Endothelial cell (in vitro differentiated cells): ENCODE measurements at regions not wholly inside any gene's neighbourhood (a gene's known extent, or its start where the extent isn't known, plus 50 kb on each side); places are given as distances from the start of the nearest gene placed in this dataset.
"Not testable (repeated sequence)": the region's sequence is repeated elsewhere in the genome, so short reads cannot be mapped to it uniquely, and the experiment has no call there.

Experiments
- DNase-seq: peaks from one replicate; pipeline ENCODE4 v3.0.0; 2021; ENCODE audit warnings: low spot score
- H3K27ac Mint-ChIP-seq: one replicate; pipeline ENCODE4 v1.8.0; 2021; ENCODE audit warnings: mixed read lengths, inconsistent platforms; ENCODE audit not compliant: unreplicated experiment
- H3K27me3 Mint-ChIP-seq: one replicate; pipeline ENCODE4 v1.8.0; 2021; ENCODE audit warnings: mild to moderate bottlenecking, moderate library complexity, mixed read lengths, inconsistent platforms; ENCODE audit not compliant: unreplicated experiment
- H3K36me3 Mint-ChIP-seq: one replicate; pipeline ENCODE4 v1.8.0; 2021; ENCODE audit warnings: mild to moderate bottlenecking, low read depth, mixed read lengths, inconsistent platforms; ENCODE audit not compliant: unreplicated experiment
- H3K4me1 Mint-ChIP-seq: one replicate; pipeline ENCODE4 v1.8.0; 2021; ENCODE audit warnings: mild to moderate bottlenecking, mixed read lengths, inconsistent platforms; ENCODE audit not compliant: unreplicated experiment
- H3K4me3 Mint-ChIP-seq: one replicate; pipeline ENCODE4 v1.8.0; 2021; ENCODE audit warnings: mild to moderate bottlenecking, mixed read lengths, inconsistent platforms; ENCODE audit not compliant: unreplicated experiment
- H3K9me3 Mint-ChIP-seq: one replicate; pipeline ENCODE4 v1.8.0; 2021; ENCODE audit warnings: mixed read lengths, inconsistent platforms; ENCODE audit not compliant: unreplicated experiment
- CTCF ChIP-seq: fragments of 200-600 bp; sonication (generic); IDR thresholded peaks from one replicate; pipeline ENCODE4 v1.5.0; 2021; ENCODE audit warnings: antibody characterized with exemption; ENCODE audit not compliant: unreplicated experiment

- Mint-ChIP-seq H3K27me3 (no peaks in the 10 kb centered on the region), H3K4me3 (no peak overlapping the region), H3K27ac (no peak overlapping the region), H3K4me1 (no peaks in the 10 kb centered on the region), H3K36me3 (no peaks in the 10 kb centered on the region), H3K9me3 (no peaks in the 10 kb centered on the region)
- DNase-seq: no peak
- TF ChIP-seq CTCF: no peak
Observed at GRCh38 chr18:4541588-4541987, 86.5 kb upstream of the DLGAP1 start.

GRCh38 chr18:4536447-4536846, 81.3 kb upstream of the DLGAP1 start:
- Mint-ChIP-seq H3K27me3 (no peaks in the 10 kb centered on the region), H3K27ac (no peak overlapping the region), H3K4me3 (no peak overlapping the region), H3K36me3 (peaks cover 13% of the 10 kb centered on the region), H3K9me3 (peaks cover 4% of the 10 kb centered on the region), H3K4me1 (no peaks in the 10 kb centered on the region)
- DNase-seq: no peak
- no peak for TF ChIP-seq CTCF

- Mint-ChIP-seq H3K9me3 (peaks cover 4% of the 10 kb centered on the region), H3K4me1 (no peaks in the 10 kb centered on the region), H3K27me3 (peaks cover 1% of the 10 kb centered on the region), H3K4me3 (no peak overlapping the region), H3K36me3 (peaks cover 9% of the 10 kb centered on the region), H3K27ac (no peak overlapping the region)
- DNase-seq: no peak
- TF ChIP-seq CTCF: no peak
Observed at GRCh38 chr18:4528405-4528804, 73.3 kb upstream of the DLGAP1 start.

GRCh38 chr18:4527826-4528225, 72.7 kb upstream of the DLGAP1 start:
- not testable (repeated sequence) for DNase-seq, H3K4me1 Mint-ChIP-seq, H3K4me3 Mint-ChIP-seq, H3K9me3 Mint-ChIP-seq, H3K27ac Mint-ChIP-seq, H3K36me3 Mint-ChIP-seq, H3K27me3 Mint-ChIP-seq

GRCh38 chr18:4524096-4524495, 69.0 kb upstream of the DLGAP1 start:
- Mint-ChIP-seq H3K4me1 (no peaks in the 10 kb centered on the region), H3K36me3 (no peaks in the 10 kb centered on the region), H3K4me3 (no peak overlapping the region), H3K27ac (no peak overlapping the region), H3K9me3 (no peaks in the 10 kb centered on the region), H3K27me3 (no peaks in the 10 kb centered on the region)
- DNase-seq: no peak
- no peak for TF ChIP-seq CTCF

- H3K27me3 Mint-ChIP-seq: peaks cover 5% of the 10 kb centered on the region
- no peaks in the 10 kb centered on the region for H3K4me1 Mint-ChIP-seq
- H3K9me3 Mint-ChIP-seq: peaks cover 4% of the 10 kb centered on the region
- no peak for DNase-seq
- H3K27ac Mint-ChIP-seq: no peak overlapping the region
- H3K36me3 Mint-ChIP-seq: peaks cover 3% of the 10 kb centered on the region
- no peak for TF ChIP-seq CTCF
- no peak overlapping the region for H3K4me3 Mint-ChIP-seq
Observed at GRCh38 chr18:4511166-4511565, 56.1 kb upstream of the DLGAP1 start.
